Peyer's patch (tissue), 4 donors: ENCODE measurements at regions not wholly inside any gene's neighbourhood (a gene's known extent, or its start where the extent isn't known, plus 50 kb on each side); places are given as distances from the start of the nearest gene placed in this dataset.

ENCODE experiments used
- DNase-seq, 3 donors: peaks; one replicate each; pipeline ENCODE4 v3.0.0-alpha.2; 2017 to 2019
- H3K27ac ChIP-seq, 4 donors: fragments of 200-600 bp; sonication (generic); one replicate each; pipeline ENCODE4 v1.5.1; 2016 to 2019
- H3K27me3 ChIP-seq, 2 donors: fragments of 200-600 bp; sonication (generic); one replicate each; pipeline ENCODE4 v1.5.1; 2019
- H3K36me3 ChIP-seq, 3 donors: fragments of 200-600 bp; sonication (generic); one replicate each; pipeline ENCODE4 v1.5.1; 2016 to 2019
- H3K4me1 ChIP-seq, 4 donors: fragments of 200-600 bp; sonication (generic); one replicate each; pipeline ENCODE4 v1.5.1; 2016 to 2019
- H3K4me3 ChIP-seq, 4 donors: fragments of 200-600 bp; sonication (generic); 1 replicate in 3 of 4; 2 replicates in 1 of 4; pipeline ENCODE4 v1.5.1; 2016 to 2019; ENCODE audit warnings: mild to moderate bottlenecking in 1 of 4
- H3K9me3 ChIP-seq, 4 donors: fragments of 200-600 bp; sonication (generic); one replicate each; pipeline ENCODE4 v1.5.1; 2016 to 2019; ENCODE audit warnings: mild to moderate bottlenecking in 1 of 4
- CTCF ChIP-seq, 6 experiments: fragments of 450-650 bp in 4 of 6; fragments of 200-600 bp in 2 of 6; sonication (generic) in 1 of 6; IDR thresholded peaks; one replicate each; pipeline ENCODE4 v1.5.1; 2017 to 2019; ENCODE audit warnings: antibody characterized with exemption in 6 of 6, mild to moderate bottlenecking in 3 of 6, moderate library complexity in 1 of 6
- POLR2A ChIP-seq, 2 donors: fragments of 450-650 bp; IDR thresholded peaks; one replicate each; pipeline ENCODE4 v1.5.1; 2017; ENCODE audit warnings: antibody characterized with exemption in 2 of 2, mild to moderate bottlenecking in 2 of 2, moderate library complexity in 2 of 2

DNA sequence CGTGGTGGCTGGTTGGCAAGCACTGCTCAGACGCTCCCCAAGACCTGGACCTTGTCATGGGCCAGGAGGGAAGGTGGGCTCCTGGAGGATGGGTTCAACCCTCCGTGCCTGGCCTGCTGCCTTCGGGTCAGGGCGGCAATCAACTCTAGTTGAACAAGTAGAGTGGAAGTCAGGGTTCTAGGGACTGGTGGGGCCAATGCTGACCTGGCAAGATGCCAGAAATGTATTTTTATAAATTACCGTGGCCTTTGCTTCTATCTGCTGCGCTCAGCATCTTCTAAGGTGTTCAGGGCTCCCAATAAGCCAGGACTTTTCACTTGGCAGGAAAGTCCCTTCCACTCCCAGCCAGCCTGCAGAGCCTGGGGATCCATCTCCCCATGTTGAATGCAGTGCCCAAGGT lies 207.1 kb upstream of the N4BP1 start:
- H3K9me3 ChIP-seq = no peaks in the 10 kb centered on the region
- H3K27me3 ChIP-seq = no peaks in the 10 kb centered on the region
- no peaks in the 10 kb centered on the region for H3K36me3 ChIP-seq
- DNase-seq = no peak
- H3K27ac ChIP-seq = no peak overlapping the region
- H3K4me1 ChIP-seq = no peaks in the 10 kb centered on the region
- no peak overlapping the region for H3K4me3 ChIP-seq
- no peak for TF ChIP-seq POLR2A (IDR thresholded peaks at IDR 0.05)
- no peak for TF ChIP-seq CTCF (IDR thresholded peaks at IDR 0.05)

GRCh38 chr16:48816393-48816792 lies 206.4 kb upstream of the N4BP1 start:
- TF ChIP-seq POLR2A (IDR thresholded peaks at IDR 0.05) = no peak
- TF ChIP-seq CTCF (IDR thresholded peaks at IDR 0.05) = no peak
- no peaks in the 10 kb centered on the region for H3K9me3 ChIP-seq
- no peaks in the 10 kb centered on the region for H3K36me3 ChIP-seq
- H3K27me3 ChIP-seq = no peaks in the 10 kb centered on the region
- no peak for DNase-seq
- H3K27ac ChIP-seq = no peak overlapping the region
- no peaks in the 10 kb centered on the region for H3K4me1 ChIP-seq
- H3K4me3 ChIP-seq = no peak overlapping the region

- TF ChIP-seq CTCF (IDR thresholded peaks at IDR 0.05) (no peak), POLR2A (IDR thresholded peaks at IDR 0.05) (no peak)
- Histone ChIP-seq H3K36me3 (no peaks in the 10 kb centered on the region), H3K27me3 (peaks cover 0 to 5% of the 10 kb centered on the region in 2 donors), H3K4me3 (no peak overlapping the region), H3K9me3 (no peaks in the 10 kb centered on the region), H3K27ac (no peak overlapping the region), H3K4me1 (no peaks in the 10 kb centered on the region)
- DNase-seq = no peak
Observed at GRCh38 chr16:48814994-48815393, 205.0 kb upstream of the N4BP1 start.

- Histone ChIP-seq H3K27me3 (peaks cover 0 to 5% of the 10 kb centered on the region in 2 donors), H3K9me3 (no peaks in the 10 kb centered on the region), H3K27ac (no peak overlapping the region), H3K4me3 (no peak overlapping the region), H3K4me1 (no peaks in the 10 kb centered on the region), H3K36me3 (no peaks in the 10 kb centered on the region)
- no peak for DNase-seq
- TF ChIP-seq POLR2A (IDR thresholded peaks at IDR 0.05) (no peak), CTCF (IDR thresholded peaks at IDR 0.05) (no peak)
Observed at GRCh38 chr16:48813485-48813884, 203.5 kb upstream of the N4BP1 start.

- TF ChIP-seq POLR2A (IDR thresholded peaks at IDR 0.05) = no peak
- H3K27me3 ChIP-seq = peaks cover 0 to 5% of the 10 kb centered on the region in 2 donors
- H3K4me1 ChIP-seq = no peaks in the 10 kb centered on the region
- H3K36me3 ChIP-seq = no peaks in the 10 kb centered on the region
- no peaks in the 10 kb centered on the region for H3K9me3 ChIP-seq
- no peak overlapping the region for H3K4me3 ChIP-seq
- no peak for DNase-seq
- no peak overlapping the region for H3K27ac ChIP-seq
Observed at GRCh38 chr16:48812856-48813255, 202.9 kb upstream of the N4BP1 start.

- Histone ChIP-seq H3K27ac (no peak overlapping the region), H3K4me3 (no peak overlapping the region), H3K36me3 (no peaks in the 10 kb centered on the region), H3K27me3 (peaks cover 0 to 5% of the 10 kb centered on the region in 2 donors), H3K9me3 (no peaks in the 10 kb centered on the region), H3K4me1 (no peaks in the 10 kb centered on the region)
- no peak for DNase-seq
- TF ChIP-seq CTCF (IDR thresholded peaks at IDR 0.05) (no peak), POLR2A (IDR thresholded peaks at IDR 0.05) (no peak)
Observed at GRCh38 chr16:48811478-48811877, 201.5 kb upstream of the N4BP1 start.
